CD8-positive, alpha-beta memory T cell (primary cell): ENCODE measurements at regions not wholly inside any gene's neighbourhood (a gene's known extent, or its start where the extent isn't known, plus 50 kb on each side); places are given as distances from the start of the nearest gene placed in this dataset.

Experiments
- CTCF ChIA-PET: fragments of 350-600 bp; sonication (Branson Sonifier 250); formaldehyde crosslinking; loops from one replicate; lab custom pipeline; 2021; ENCODE audit warnings: antibody characterized with exemption; lab: Charles Lee
- POLR2A ChIA-PET: fragments of 350-600 bp; sonication (Branson Sonifier 250); formaldehyde crosslinking; loops from one replicate; lab custom pipeline; 2021; ENCODE audit warnings: antibody characterized with exemption; lab: Charles Lee
- DNase-seq, 5 donors: peaks; one replicate each; pipeline versions ENCODE4 v3.0.0 to v3.0.0-alpha.2; 2020 to 2022; ENCODE audit warnings: mixed read lengths in 1 of 5
- H3K27ac ChIP-seq: one replicate; pipeline ENCODE4 v1.7.0; 2013; ENCODE audit warnings: low read depth, mild to moderate bottlenecking, low read length, moderate library complexity
- H3K27me3 ChIP-seq: 2 replicates; pipeline ENCODE4 v1.7.0; 2013; ENCODE audit warnings: low read length, mild to moderate bottlenecking; ENCODE audit not compliant: insufficient read depth, poor library complexity, severe bottlenecking
- H3K36me3 ChIP-seq: 2 replicates; pipeline ENCODE4 v1.7.0; 2013; ENCODE audit warnings: mild to moderate bottlenecking, low read length, moderate library complexity; ENCODE audit not compliant: insufficient read depth
- H3K4me1 ChIP-seq: 2 replicates; pipeline ENCODE4 v1.7.0; 2013; ENCODE audit warnings: mild to moderate bottlenecking, low read length, moderate library complexity; ENCODE audit not compliant: insufficient read depth
- H3K4me3 ChIP-seq: 2 replicates; pipeline ENCODE4 v1.7.0; 2013; ENCODE audit warnings: mild to moderate bottlenecking, low read length
- H3K9me3 ChIP-seq: 2 replicates; pipeline ENCODE4 v1.7.0; 2013; ENCODE audit warnings: mild to moderate bottlenecking, low read length
- H3K27ac Mint-ChIP-seq, 8 donors: one replicate each; pipeline ENCODE4 v1.8.0; 2020 to 2021; ENCODE audit warnings: mixed read lengths in 8 of 8, mild to moderate bottlenecking in 6 of 8, inconsistent platforms in 3 of 8, moderate library complexity in 3 of 8
- H3K27me3 Mint-ChIP-seq, 2 donors: one replicate each; pipeline ENCODE4 v1.8.0; 2020 to 2021; ENCODE audit warnings: mixed read lengths in 2 of 2, mild to moderate bottlenecking in 1 of 2, moderate library complexity in 1 of 2
- H3K36me3 Mint-ChIP-seq, 3 donors: one replicate each; pipeline ENCODE4 v1.8.0; 2020 to 2021; ENCODE audit warnings: mixed read lengths in 3 of 3, inconsistent platforms in 1 of 3, mild to moderate bottlenecking in 1 of 3
- H3K4me1 Mint-ChIP-seq, 3 donors: one replicate each; pipeline ENCODE4 v1.8.0; 2020 to 2021; ENCODE audit warnings: mixed read lengths in 3 of 3, inconsistent platforms in 1 of 3, mild to moderate bottlenecking in 1 of 3
- H3K4me3 Mint-ChIP-seq, 7 donors: one replicate each; pipeline ENCODE4 v1.8.0; 2020 to 2021; ENCODE audit warnings: mixed read lengths in 7 of 7, mild to moderate bottlenecking in 6 of 7, moderate library complexity in 4 of 7, inconsistent platforms in 2 of 7
- H3K9me3 Mint-ChIP-seq, 5 donors: one replicate each; pipeline ENCODE4 v1.8.0; 2020 to 2022; ENCODE audit warnings: mixed read lengths in 5 of 5, mild to moderate bottlenecking in 3 of 5, moderate library complexity in 2 of 5, inconsistent platforms in 1 of 5

- ChIA-PET CTCF (no interaction called here), POLR2A (no interaction called here)
- no peaks in the 10 kb centered on the region for H3K4me1 ChIP-seq
- DNase-seq, result no peak
- no peak overlapping the region for H3K27ac ChIP-seq
- Mint-ChIP-seq H3K4me1 (no peaks in the 10 kb centered on the region), H3K27ac (no peak overlapping the region), H3K9me3 (no peaks in the 10 kb centered on the region), H3K27me3 (peaks cover 0 to 11% of the 10 kb centered on the region in 2 donors), H3K4me3 (no peak overlapping the region), H3K36me3 (no peaks in the 10 kb centered on the region)
- no peaks in the 10 kb centered on the region for H3K9me3 ChIP-seq
- no peaks in the 10 kb centered on the region for H3K36me3 ChIP-seq
- no peaks in the 10 kb centered on the region for H3K27me3 ChIP-seq
- no peak overlapping the region for H3K4me3 ChIP-seq
These were observed 172.8 kb upstream of the C2CD4B start for GRCh38 chr15:62337934-62338333.

- peaks cover 0 to 11% of the 10 kb centered on the region in 2 donors for H3K27me3 Mint-ChIP-seq
- H3K9me3 Mint-ChIP-seq, result no peaks in the 10 kb centered on the region
- no peak for DNase-seq
- H3K36me3 Mint-ChIP-seq, result no peaks in the 10 kb centered on the region
- no peaks in the 10 kb centered on the region for H3K9me3 ChIP-seq
- H3K27ac Mint-ChIP-seq, result no peak overlapping the region
- H3K27ac ChIP-seq, result no peak overlapping the region
- H3K4me1 ChIP-seq, result no peaks in the 10 kb centered on the region
- H3K27me3 ChIP-seq, result no peaks in the 10 kb centered on the region
- no peak overlapping the region for H3K4me3 ChIP-seq
- no peak overlapping the region for H3K4me3 Mint-ChIP-seq
- POLR2A ChIA-PET, result no interaction called here
- no peaks in the 10 kb centered on the region for H3K4me1 Mint-ChIP-seq
- CTCF ChIA-PET, result no interaction called here
- no peaks in the 10 kb centered on the region for H3K36me3 ChIP-seq
These were observed 173.4 kb upstream of the C2CD4B start for GRCh38 chr15:62338497-62338896.

- Histone ChIP-seq H3K36me3 (no peaks in the 10 kb centered on the region), H3K27me3 (no peaks in the 10 kb centered on the region), H3K9me3 (no peaks in the 10 kb centered on the region), H3K27ac (no peak overlapping the region), H3K4me3 (no peak overlapping the region), H3K4me1 (no peaks in the 10 kb centered on the region)
- DNase-seq, result no peak
- Mint-ChIP-seq H3K27me3 (peaks cover 3 to 8% of the 10 kb centered on the region in 2 donors), H3K27ac (no peak overlapping the region), H3K9me3 (peaks cover 0 to 4% (median 0%) of the 10 kb centered on the region in 5 donors), H3K4me1 (peaks cover 5 to 6% (median 5%) of the 10 kb centered on the region in 3 donors), H3K4me3 (no peak overlapping the region), H3K36me3 (peaks cover 0 to 3% (median 0%) of the 10 kb centered on the region in 3 donors)
- ChIA-PET POLR2A (no interaction called here), CTCF (no interaction called here)
These were observed 177.9 kb upstream of the C2CD4B start for GRCh38 chr15:62342959-62343358.

GRCh38 chr15:62343397-62343796 lies 178.3 kb upstream of the C2CD4B start:
- Mint-ChIP-seq H3K9me3 (peaks cover 0 to 4% (median 0%) of the 10 kb centered on the region in 5 donors), H3K4me1 (peaks cover 5 to 6% (median 5%) of the 10 kb centered on the region in 3 donors), H3K27me3 (peaks cover 3 to 7% of the 10 kb centered on the region in 2 donors), H3K4me3 (no peak overlapping the region), H3K27ac (no peak overlapping the region), H3K36me3 (peaks cover 0 to 3% (median 0%) of the 10 kb centered on the region in 3 donors)
- DNase-seq, result no peak
- no peaks in the 10 kb centered on the region for H3K36me3 ChIP-seq
- no peaks in the 10 kb centered on the region for H3K9me3 ChIP-seq
- ChIA-PET POLR2A (no interaction called here), CTCF (no interaction called here)
- H3K4me1 ChIP-seq, result no peaks in the 10 kb centered on the region
- no peaks in the 10 kb centered on the region for H3K27me3 ChIP-seq
- no peak overlapping the region for H3K4me3 ChIP-seq
- H3K27ac ChIP-seq, result no peak overlapping the region

GRCh38 chr15:62344806-62345539 lies 179.9 kb upstream of the C2CD4B start:
- Mint-ChIP-seq H3K27ac (peak overlapping the region in 6 of 8 donors; percentile 31 to 91 (median 78)), H3K27me3 (peaks cover 4 to 5% of the 10 kb centered on the region in 2 donors), H3K4me3 (peak overlapping the region; percentile 31 to 92 (median 79)), H3K36me3 (peaks cover 0 to 3% (median 0%) of the 10 kb centered on the region in 3 donors), H3K9me3 (peaks cover 0 to 4% (median 0%) of the 10 kb centered on the region in 5 donors), H3K4me1 (peaks cover 5 to 6% (median 5%) of the 10 kb centered on the region in 3 donors)
- Histone ChIP-seq H3K36me3 (no peaks in the 10 kb centered on the region), H3K4me3 (peak overlapping the region; percentile 34), H3K27me3 (no peaks in the 10 kb centered on the region), H3K9me3 (no peaks in the 10 kb centered on the region), H3K27ac (no peak overlapping the region), H3K4me1 (no peaks in the 10 kb centered on the region)
- peak in 4 of 5 donors; percentile 23 to 61 (median 50) for DNase-seq
- POLR2A ChIA-PET, result no interaction called here
- CTCF ChIA-PET, result no interaction called here

- H3K4me1 Mint-ChIP-seq, result peaks cover 5 to 6% (median 5%) of the 10 kb centered on the region in 3 donors
- no peak overlapping the region for H3K27ac ChIP-seq
- no peaks in the 10 kb centered on the region for H3K36me3 ChIP-seq
- no peak overlapping the region for H3K4me3 Mint-ChIP-seq
- ChIA-PET CTCF (no interaction called here), POLR2A (no interaction called here)
- no peak for DNase-seq
- peaks cover 4 to 10% of the 10 kb centered on the region in 2 donors for H3K27me3 Mint-ChIP-seq
- no peaks in the 10 kb centered on the region for H3K27me3 ChIP-seq
- no peak overlapping the region for H3K4me3 ChIP-seq
- peaks cover 0 to 3% (median 0%) of the 10 kb centered on the region in 3 donors for H3K36me3 Mint-ChIP-seq
- no peaks in the 10 kb centered on the region for H3K4me1 ChIP-seq
- no peaks in the 10 kb centered on the region for H3K9me3 ChIP-seq
- peak overlapping the region in 1 of 8 donors; percentile 41 for H3K27ac Mint-ChIP-seq
- peaks cover 0 to 4% (median 0%) of the 10 kb centered on the region in 5 donors for H3K9me3 Mint-ChIP-seq
These were observed 181.1 kb upstream of the C2CD4B start for GRCh38 chr15:62346168-62346567.

- peaks cover 0 to 3% (median 0%) of the 10 kb centered on the region in 3 donors for H3K36me3 Mint-ChIP-seq
- H3K9me3 ChIP-seq, result no peaks in the 10 kb centered on the region
- H3K4me1 ChIP-seq, result no peaks in the 10 kb centered on the region
- H3K36me3 ChIP-seq, result no peaks in the 10 kb centered on the region
- no peak for DNase-seq
- ChIA-PET POLR2A (no interaction called here), CTCF (no interaction called here)
- no peaks in the 10 kb centered on the region for H3K27me3 ChIP-seq
- no peak overlapping the region for H3K27ac ChIP-seq
- H3K4me3 ChIP-seq, result no peak overlapping the region
- peaks cover 10 to 12% of the 10 kb centered on the region in 2 donors for H3K27me3 Mint-ChIP-seq
- peaks cover 5 to 6% (median 5%) of the 10 kb centered on the region in 3 donors for H3K4me1 Mint-ChIP-seq
- peaks cover 0 to 4% (median 0%) of the 10 kb centered on the region in 5 donors for H3K9me3 Mint-ChIP-seq
- H3K27ac Mint-ChIP-seq, result no peak overlapping the region
- no peak overlapping the region for H3K4me3 Mint-ChIP-seq
These were observed 183.0 kb upstream of the C2CD4B start for GRCh38 chr15:62348118-62348517.

GRCh38 chr15:62348623-62349022 lies 183.5 kb upstream of the C2CD4B start:
- Histone ChIP-seq H3K27ac (no peak overlapping the region), H3K27me3 (no peaks in the 10 kb centered on the region), H3K9me3 (no peaks in the 10 kb centered on the region), H3K4me3 (no peak overlapping the region), H3K36me3 (no peaks in the 10 kb centered on the region), H3K4me1 (no peaks in the 10 kb centered on the region)
- H3K4me3 Mint-ChIP-seq, result peak overlapping the region in 1 of 7 donors; percentile 37
- ChIA-PET POLR2A (no interaction called here), CTCF (no interaction called here)
- H3K9me3 Mint-ChIP-seq, result peaks cover 0 to 4% (median 0%) of the 10 kb centered on the region in 5 donors
- DNase-seq, result no peak
- peaks cover 0 to 3% (median 0%) of the 10 kb centered on the region in 3 donors for H3K36me3 Mint-ChIP-seq
- H3K4me1 Mint-ChIP-seq, result peaks cover 5 to 6% (median 5%) of the 10 kb centered on the region in 3 donors
- peaks cover 10 to 14% of the 10 kb centered on the region in 2 donors for H3K27me3 Mint-ChIP-seq
- no peak overlapping the region for H3K27ac Mint-ChIP-seq
